GM12875 (cell line): ENCODE measurements at regions not wholly inside any gene's neighbourhood (a gene's known extent, or its start where the extent isn't known, plus 50 kb on each side); places are given as distances from the start of the nearest gene placed in this dataset.

Source experiments
- H3K4me3 ChIP-seq: one replicate; pipeline ENCODE4 v1.5.1; 2011; ENCODE audit warnings: low read depth, low read length, control low read depth
- CTCF ChIP-seq: IDR thresholded peaks from 2 replicates; pipeline ENCODE4 v1.5.1; 2011; ENCODE audit warnings: low read depth, mild to moderate bottlenecking, control low read depth, inconsistent platforms, low read length, moderate library complexity, borderline replicate concordance; ENCODE audit not compliant: insufficient read depth

GRCh38 chr6:94260765-94261164, 841.4 kb upstream of the EPHA7 start:
- no peak overlapping the region for H3K4me3 ChIP-seq
- TF ChIP-seq CTCF = no peak

GRCh38 chr6:94254689-94255088, 835.3 kb upstream of the EPHA7 start:
- no peak overlapping the region for H3K4me3 ChIP-seq
- no peak for TF ChIP-seq CTCF

DNA sequence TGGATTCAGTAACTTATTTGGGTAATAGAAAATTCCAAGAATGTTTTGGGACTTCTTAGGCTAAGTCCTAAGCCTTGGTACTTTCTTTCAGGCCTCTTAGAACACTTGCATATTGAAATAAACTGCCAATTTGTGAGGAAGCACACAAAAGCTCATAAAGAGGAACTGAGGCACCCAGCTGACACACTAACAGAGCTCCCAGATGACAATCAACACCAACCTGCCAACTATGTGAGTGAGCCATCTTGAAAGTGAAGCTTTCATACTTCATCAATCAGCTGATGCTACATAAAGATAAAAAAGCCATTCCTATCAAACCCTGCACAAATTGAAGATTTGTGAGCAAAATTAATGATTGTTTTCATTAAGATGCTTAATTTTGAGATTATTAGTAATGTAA, 832.5 kb upstream of the EPHA7 start:
- no peak for TF ChIP-seq CTCF
- H3K4me3 ChIP-seq = no peak overlapping the region

DNA sequence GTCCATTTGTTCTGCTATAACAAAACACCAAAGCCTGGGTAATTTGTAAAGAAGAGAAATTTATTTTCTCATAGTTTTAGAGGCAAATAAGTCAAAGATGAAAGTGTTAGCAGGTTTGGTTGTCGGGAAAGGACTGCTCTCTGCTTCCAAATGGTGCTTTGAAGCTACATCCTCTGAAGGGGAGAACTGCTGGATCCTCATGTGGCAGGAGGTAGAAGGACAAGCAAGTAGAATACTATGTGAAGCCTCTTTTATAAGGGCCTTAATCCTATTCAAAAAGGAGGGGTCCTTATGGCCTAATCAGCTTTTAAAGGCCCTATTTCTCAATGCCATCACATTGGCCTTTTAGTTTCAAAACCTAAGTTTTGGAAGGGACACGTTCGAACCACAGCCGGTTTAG, 826.0 kb upstream of the EPHA7 start:
- H3K4me3 ChIP-seq = no peak overlapping the region
- TF ChIP-seq CTCF = no peak

- TF ChIP-seq CTCF = no peak
- no peak overlapping the region for H3K4me3 ChIP-seq
Measured at GRCh38 chr6:94238868-94239267, 819.5 kb upstream of the EPHA7 start.

- no peak for TF ChIP-seq CTCF
- no peak overlapping the region for H3K4me3 ChIP-seq
Measured at GRCh38 chr6:94227741-94228140, 808.4 kb upstream of the EPHA7 start.

GRCh38 chr6:94217836-94218235, 798.5 kb upstream of the EPHA7 start:
- H3K4me3 ChIP-seq = no peak overlapping the region
- TF ChIP-seq CTCF = no peak
